Keratinocyte (primary cell): ENCODE measurements at regions not wholly inside any gene's neighbourhood (a gene's known extent, or its start where the extent isn't known, plus 50 kb on each side); places are given as distances from the start of the nearest gene placed in this dataset.

Experiments used
- DNase-seq: peaks from one replicate; pipeline ENCODE4 v3.0.0-alpha.2; 2011; ENCODE audit warnings: low read depth, missing footprints, low spot score
- FAIRE-seq: peaks from 2 replicates; lab custom pipeline; 2011; peaks lifted over from hg19 to GRCh38; lab: Jason Lieb, UNC
- H2AFZ ChIP-seq: 2 replicates; pipeline ENCODE4 v1.6.0; 2012; ENCODE audit warnings: low read length, control low read depth, inconsistent platforms; ENCODE audit not compliant: control insufficient read depth
- H3K27ac ChIP-seq: 2 replicates; pipeline ENCODE4 v1.5.1; 2011; ENCODE audit warnings: low read length; ENCODE audit not compliant: control insufficient read depth, insufficient read depth
- H3K27me3 ChIP-seq: 3 replicates; pipeline ENCODE4 v1.6.0; 2011; ENCODE audit warnings: low read length; ENCODE audit not compliant: control insufficient read depth, insufficient read depth; ENCODE audit errors: extremely low read depth
- H3K36me3 ChIP-seq, 2 experiments: 2 replicates in 1 of 2; 3 replicates in 1 of 2; pipeline ENCODE4 v1.5.1; 2011; ENCODE audit warnings: low read length in 2 of 2, mild to moderate bottlenecking in 1 of 2; ENCODE audit not compliant: control insufficient read depth in 2 of 2, insufficient read depth in 2 of 2; ENCODE audit errors: extremely low read depth in 1 of 2
- H3K4me1 ChIP-seq: 3 replicates; pipeline ENCODE4 v1.5.1; 2011; ENCODE audit warnings: low read length; ENCODE audit not compliant: control insufficient read depth, insufficient read depth; ENCODE audit errors: extremely low read depth
- H3K4me2 ChIP-seq: 3 replicates; pipeline ENCODE4 v1.6.0; 2011; ENCODE audit warnings: low read depth, low read length; ENCODE audit not compliant: control insufficient read depth, insufficient read depth; ENCODE audit errors: extremely low read depth
- H3K4me3 ChIP-seq, 3 experiments: fragments of 200-600 bp in 1 of 3; sonication (generic) in 1 of 3; 2 replicates in 2 of 3; 3 replicates in 1 of 3; pipeline ENCODE4 v1.5.1; 2011 to 2016; ENCODE audit warnings: low read length in 3 of 3, mild to moderate bottlenecking in 3 of 3, control low read depth in 2 of 3, inconsistent platforms in 1 of 3, low read depth in 1 of 3, mixed read lengths in 1 of 3, mixed run types in 1 of 3, moderate library complexity in 1 of 3; ENCODE audit not compliant: control insufficient read depth in 2 of 3, insufficient read depth in 2 of 3; ENCODE audit errors: extremely low read depth in 1 of 3
- H3K79me2 ChIP-seq: 2 replicates; pipeline ENCODE4 v1.6.0; 2012; ENCODE audit warnings: low read length; ENCODE audit not compliant: control insufficient read depth, insufficient read depth
- H3K9ac ChIP-seq: 3 replicates; pipeline ENCODE4 v1.6.0; 2011; ENCODE audit warnings: low read length; ENCODE audit not compliant: control insufficient read depth, insufficient read depth; ENCODE audit errors: extremely low read depth
- H3K9me1 ChIP-seq: 3 replicates; pipeline ENCODE4 v1.6.0; 2011; ENCODE audit warnings: low read length; ENCODE audit not compliant: control insufficient read depth, insufficient read depth; ENCODE audit errors: extremely low read depth
- H3K9me3 ChIP-seq: 2 replicates; pipeline ENCODE4 v1.5.1; 2012; ENCODE audit warnings: low read depth, low read length; ENCODE audit not compliant: control insufficient read depth
- H4K20me1 ChIP-seq: 3 replicates; pipeline ENCODE4 v1.6.0; 2011; ENCODE audit warnings: low read length; ENCODE audit not compliant: control insufficient read depth, insufficient read depth; ENCODE audit errors: extremely low read depth
- CTCF ChIP-seq, 3 experiments: IDR thresholded peaks in 1 of 3; conservative IDR thresholded peaks in 1 of 3; optimal IDR thresholded peaks in 1 of 3; 2 replicates in 2 of 3; 3 replicates in 1 of 3; pipeline versions ENCODE3 to v1.5.1; 2011; ENCODE audit warnings: low read length in 3 of 3, mild to moderate bottlenecking in 3 of 3, moderate library complexity in 2 of 3, control low read depth in 1 of 3, inconsistent platforms in 1 of 3; ENCODE audit not compliant: insufficient read depth in 2 of 3; ENCODE audit errors: extremely low read depth in 1 of 3
- EZH2 ChIP-seq: IDR thresholded peaks from one replicate; pipeline ENCODE4 v1.6.1; 2012; ENCODE audit warnings: inconsistent platforms, mild to moderate bottlenecking, low read length, moderate library complexity
- dilution Hi-C: fragments of 300-500 bp; cut with MboI; formaldehyde crosslinking; loops from one replicate; pipeline ENCODE4 v1.7.0; 2020; ENCODE audit warnings: low sequenced_read_pairs; ENCODE audit not compliant: extremely low pct_ligation_motif_present

GRCh38 chr12:124464830-124465229, 102.6 kb downstream of the NCOR2 start:
- Histone ChIP-seq H3K27ac (no peak overlapping the region), H3K4me3 (no peak overlapping the region), H3K9ac (no peak overlapping the region), H3K36me3 (peaks cover 45 to 46% of the 10 kb centered on the region in 2 experiments), H3K27me3 (no peaks in the 10 kb centered on the region), H3K4me1 (no peaks in the 10 kb centered on the region), H2AFZ (no peak overlapping the region), H4K20me1 (peaks cover 15% of the 10 kb centered on the region), H3K9me1 (no peaks in the 10 kb centered on the region), H3K79me2 (peaks cover 19% of the 10 kb centered on the region), H3K4me2 (no peak overlapping the region), H3K9me3 (peaks cover 8% of the 10 kb centered on the region)
- DNase-seq, result no peak
- TF ChIP-seq CTCF (optimal IDR thresholded peaks at IDR 0.05 in 1 of 3, IDR thresholded peaks at IDR 0.05 in 1 of 3, conservative IDR thresholded peaks at IDR 0.05 in 1 of 3; ENCODE audit: extremely low read depth in 1 of 3, insufficient read depth in 2 of 3, low read length in 3 of 3), result no peak
- TF ChIP-seq EZH2, result no peak
- dilution Hi-C loops, result no loop called here
- FAIRE-seq, result no peak

- Histone ChIP-seq H4K20me1 (peaks cover 15% of the 10 kb centered on the region), H3K4me2 (no peak overlapping the region), H3K36me3 (peaks cover 45% of the 10 kb centered on the region in 2 experiments), H2AFZ (no peak overlapping the region), H3K9me1 (no peaks in the 10 kb centered on the region), H3K9me3 (peaks cover 5% of the 10 kb centered on the region), H3K27ac (no peak overlapping the region), H3K4me1 (no peaks in the 10 kb centered on the region), H3K27me3 (no peaks in the 10 kb centered on the region), H3K9ac (no peak overlapping the region), H3K79me2 (peaks cover 13% of the 10 kb centered on the region), H3K4me3 (no peak overlapping the region)
- TF ChIP-seq EZH2, result no peak
- TF ChIP-seq CTCF (optimal IDR thresholded peaks at IDR 0.05 in 1 of 3, IDR thresholded peaks at IDR 0.05 in 1 of 3, conservative IDR thresholded peaks at IDR 0.05 in 1 of 3; ENCODE audit: extremely low read depth in 1 of 3, insufficient read depth in 2 of 3, low read length in 3 of 3), result no peak
- dilution Hi-C loops, result no loop called here
- FAIRE-seq, result no peak
- DNase-seq, result no peak
These were observed 103.3 kb downstream of the NCOR2 start for GRCh38 chr12:124464062-124464461.
